SK-N-SH treated with all-trans-retinoic acid at 6 μM for 48 hours (cell line): ENCODE measurements at regions not wholly inside any gene's neighbourhood (a gene's known extent, or its start where the extent isn't known, plus 50 kb on each side); places are given as distances from the start of the nearest gene placed in this dataset.

Source experiments
- ATAC-seq: fragments of 200-7000 bp; cut with Tn5 transposase; 3 replicates; pipeline ENCODE4 v1.9.1; 2020; ENCODE audit warnings: mild to moderate bottlenecking, moderate library complexity
- ARNTL ChIP-seq: fragments of 450-650 bp; formaldehyde crosslinking; IDR thresholded peaks from 2 replicates; pipeline ENCODE4 v1.5.0; 2020; ENCODE audit warnings: low read depth, mild to moderate bottlenecking, moderate library complexity, borderline replicate concordance
- BACH2 ChIP-seq: fragments of 250-450 bp; sonication (Bioruptor Pico); IDR thresholded peaks from 2 replicates; pipeline ENCODE4 v1.9.0; 2021; ENCODE audit warnings: mild to moderate bottlenecking, borderline replicate concordance
- CREB5 ChIP-seq: fragments of 250-450 bp; sonication (Bioruptor Pico); IDR thresholded peaks from 2 replicates; pipeline ENCODE4 v1.5.1; 2020; ENCODE audit warnings: low read depth, mild to moderate bottlenecking, moderate library complexity
- CSDC2 ChIP-seq: fragments of 250-450 bp; sonication (Bioruptor Pico); IDR thresholded peaks from 2 replicates; pipeline ENCODE4 v1.5.0; 2020; ENCODE audit warnings: mild to moderate bottlenecking, moderate library complexity
- CSRNP3 ChIP-seq: fragments of 250-450 bp; sonication (Bioruptor Pico); IDR thresholded peaks from 2 replicates; pipeline ENCODE4 v1.5.1; 2021; ENCODE audit warnings: mild to moderate bottlenecking, moderate library complexity
- ESRRG ChIP-seq: fragments of 250-450 bp; sonication (Bioruptor Pico); IDR thresholded peaks from 2 replicates; pipeline ENCODE4 v1.6.1; 2021; ENCODE audit warnings: mild to moderate bottlenecking
- GLIS3 ChIP-seq: fragments of 250-450 bp; sonication (Bioruptor Pico); IDR thresholded peaks from 2 replicates; pipeline ENCODE4 v1.5.0; 2020; ENCODE audit warnings: mild to moderate bottlenecking, moderate library complexity
- ISL1 ChIP-seq: fragments of 250-450 bp; sonication (Bioruptor Pico); IDR thresholded peaks from 2 replicates; pipeline ENCODE4 v2.1.2; 2022; ENCODE audit warnings: mild to moderate bottlenecking, moderate library complexity
- OSR1 ChIP-seq: fragments of 250-450 bp; sonication (Bioruptor Pico); IDR thresholded peaks from 2 replicates; pipeline ENCODE4 v1.8.0; 2022; ENCODE audit warnings: moderate library complexity, mild to moderate bottlenecking, inconsistent platforms
- PATZ1 ChIP-seq: fragments of 250-450 bp; sonication (Bioruptor Pico); IDR thresholded peaks from 2 replicates; pipeline ENCODE4 v1.8.0; 2020; ENCODE audit warnings: mild to moderate bottlenecking, moderate library complexity, borderline replicate concordance
- POU6F1 ChIP-seq: fragments of 250-450 bp; sonication (Bioruptor Pico); IDR thresholded peaks from 2 replicates; pipeline ENCODE4 v1.8.0; 2021; ENCODE audit warnings: low read depth, mild to moderate bottlenecking, moderate library complexity, borderline replicate concordance
- PPARA ChIP-seq: fragments of 250-450 bp; sonication (Bioruptor Pico); IDR thresholded peaks from 2 replicates; pipeline ENCODE4 v1.5.0; 2020; ENCODE audit warnings: mild to moderate bottlenecking, borderline replicate concordance
- RARB ChIP-seq: fragments of 250-450 bp; sonication (Bioruptor Pico); IDR thresholded peaks from 2 replicates; pipeline ENCODE4 v1.8.0; 2021; ENCODE audit warnings: mild to moderate bottlenecking, moderate library complexity
- SNAI2 ChIP-seq: fragments of 250-450 bp; sonication (Bioruptor Pico); IDR thresholded peaks from 2 replicates; pipeline ENCODE4 v1.5.0; 2020; ENCODE audit warnings: mild to moderate bottlenecking, moderate library complexity
- TCF4 ChIP-seq: fragments of 250-450 bp; sonication (Bioruptor Pico); IDR thresholded peaks from 2 replicates; pipeline ENCODE4 v1.8.0; 2021; ENCODE audit warnings: mild to moderate bottlenecking, moderate library complexity, borderline replicate concordance
- TOX ChIP-seq: fragments of 250-450 bp; sonication (Bioruptor Pico); IDR thresholded peaks from 2 replicates; pipeline ENCODE4 v1.8.0; 2021; ENCODE audit warnings: mild to moderate bottlenecking, moderate library complexity, borderline replicate concordance
- TSHZ2 ChIP-seq: fragments of 250-450 bp; sonication (Bioruptor Pico); IDR thresholded peaks from 2 replicates; pipeline ENCODE4 v1.5.0; 2020; ENCODE audit warnings: mild to moderate bottlenecking, moderate library complexity
- ZC3H10 ChIP-seq: fragments of 250-450 bp; sonication (Bioruptor Pico); IDR thresholded peaks from 2 replicates; pipeline ENCODE4 v1.5.1; 2021; ENCODE audit warnings: mild to moderate bottlenecking, moderate library complexity
- ZFP3 ChIP-seq: fragments of 250-450 bp; sonication (Bioruptor Pico); IDR thresholded peaks from 2 replicates; pipeline ENCODE4 v1.5.0; 2020; ENCODE audit warnings: mild to moderate bottlenecking, moderate library complexity
- ZFP30 ChIP-seq: fragments of 450-650 bp; formaldehyde crosslinking; IDR thresholded peaks from 2 replicates; pipeline ENCODE4 v1.5.0; 2022; ENCODE audit warnings: mild to moderate bottlenecking, moderate library complexity
- ZNF565 ChIP-seq: fragments of 450-650 bp; formaldehyde crosslinking; conservative IDR thresholded peaks from 2 replicates; pipeline ENCODE4 v1.5.0; 2020; ENCODE audit warnings: low read depth, mild to moderate bottlenecking, moderate library complexity
- ZNF70 ChIP-seq: fragments of 450-650 bp; formaldehyde crosslinking; IDR thresholded peaks from 2 replicates; pipeline ENCODE4 v1.5.0; 2020; ENCODE audit warnings: mild to moderate bottlenecking, moderate library complexity
- ZNF8 ChIP-seq: fragments of 450-650 bp; formaldehyde crosslinking; IDR thresholded peaks from 2 replicates; pipeline ENCODE4 v1.5.0; 2020; ENCODE audit warnings: mild to moderate bottlenecking, moderate library complexity

GRCh38 chr12:74379114-74379513 is 158.5 kb upstream of the ATXN7L3B start:
- no peak for ATAC-seq
- TF ChIP-seq GLIS3 (CRISPR knock-in tag) (no peak), BACH2 (CRISPR knock-in tag) (no peak), TOX (CRISPR knock-in tag) (no peak), TSHZ2 (CRISPR knock-in tag) (no peak), OSR1 (no peak), ESRRG (CRISPR knock-in tag) (no peak), ZNF8 (CRISPR knock-in tag) (no peak), CSRNP3 (CRISPR knock-in tag) (no peak), ZNF565 (CRISPR knock-in tag) (no peak), TCF4 (CRISPR knock-in tag) (no peak), PPARA (CRISPR knock-in tag) (no peak), CSDC2 (CRISPR knock-in tag) (no peak), ZFP3 (CRISPR knock-in tag) (no peak), SNAI2 (CRISPR knock-in tag) (no peak)

- TF ChIP-seq ZC3H10 (CRISPR knock-in tag): no peak
- no peak for TF ChIP-seq TOX (CRISPR knock-in tag)
- TF ChIP-seq TSHZ2 (CRISPR knock-in tag): no peak
- no peak for TF ChIP-seq ZNF70 (CRISPR knock-in tag)
- TF ChIP-seq ZNF565 (CRISPR knock-in tag): no peak
- TF ChIP-seq RARB (CRISPR knock-in tag): no peak
- TF ChIP-seq ESRRG (CRISPR knock-in tag): no peak
- no peak for TF ChIP-seq PPARA (CRISPR knock-in tag)
- TF ChIP-seq ARNTL (CRISPR knock-in tag): no peak
- no peak for TF ChIP-seq POU6F1 (CRISPR knock-in tag)
- TF ChIP-seq PATZ1 (CRISPR knock-in tag): no peak
- no peak for TF ChIP-seq CSRNP3 (CRISPR knock-in tag)
- no peak for TF ChIP-seq CSDC2 (CRISPR knock-in tag)
- no peak for TF ChIP-seq ZFP30
- no peak for TF ChIP-seq SNAI2 (CRISPR knock-in tag)
- TF ChIP-seq ISL1 (CRISPR knock-in tag): no peak
- no peak for TF ChIP-seq CREB5 (CRISPR knock-in tag)
- no peak for TF ChIP-seq ZNF8 (CRISPR knock-in tag)
- ATAC-seq: no peak
Observed at GRCh38 chr12:74381958-74382357, 155.7 kb upstream of the ATXN7L3B start.
